Endothelial cell of hepatic sinusoid (primary cell): ENCODE measurements at regions not wholly inside any gene's neighbourhood (a gene's known extent, or its start where the extent isn't known, plus 50 kb on each side); places are given as distances from the start of the nearest gene placed in this dataset.
"Not testable (repeated sequence)": the region's sequence is repeated elsewhere in the genome, so short reads cannot be mapped to it uniquely, and the experiment has no call there.

Experiments used
- in situ Hi-C: cut with HindIII; loops from 2 replicates; pipeline ENCODE4 v1.10.0; 2017; ENCODE audit warnings: low sequenced_read_pairs

DNA sequence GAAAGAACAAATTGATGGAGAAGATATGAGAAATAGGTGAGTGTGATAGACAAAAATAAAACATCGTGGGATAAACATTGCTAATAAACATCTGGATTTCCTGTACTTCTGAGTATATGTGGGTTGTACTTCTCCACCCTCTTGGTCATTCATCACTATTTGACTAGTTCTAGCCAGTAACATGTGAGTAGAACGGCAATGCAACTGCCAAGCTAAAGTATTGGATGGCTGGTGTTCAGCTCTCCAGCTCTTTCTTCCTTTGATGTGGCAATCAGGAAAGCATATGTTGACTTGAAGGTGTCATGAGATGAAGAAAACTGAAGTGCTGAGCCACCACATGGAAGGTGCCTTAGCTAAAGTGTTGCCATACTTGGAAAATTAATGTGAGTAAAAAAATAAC, 144.9 kb downstream of the SCG2 start:
- in situ Hi-C loops = no loop called here

DNA sequence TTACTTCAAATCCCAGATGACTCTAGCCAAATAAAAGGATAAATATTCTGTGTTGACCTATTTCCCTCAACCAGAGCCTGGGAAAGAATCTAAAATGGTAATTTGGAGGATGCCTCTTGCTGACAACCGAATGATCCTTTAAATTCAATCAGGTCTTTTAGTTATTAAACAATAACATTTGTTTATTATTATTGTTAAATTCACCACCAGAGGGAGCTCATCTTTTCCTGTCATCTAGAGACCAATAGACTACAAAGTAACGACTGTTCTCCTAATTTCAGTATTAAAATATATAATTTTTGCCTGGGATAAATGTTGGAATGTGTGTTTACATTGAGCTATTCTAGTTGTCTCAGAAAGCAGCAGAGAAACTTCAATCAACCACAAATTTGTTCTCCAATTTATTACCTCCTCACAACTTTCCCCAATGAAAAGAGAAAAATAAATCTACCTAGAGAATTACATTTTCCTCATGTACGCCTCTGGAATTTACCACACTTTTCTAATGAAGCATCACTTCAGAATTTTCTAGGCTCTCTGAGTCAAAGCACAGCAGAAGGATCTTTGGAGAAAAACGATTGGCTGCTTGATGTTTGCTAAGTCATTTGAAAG, 142.7 kb downstream of the SCG2 start:
- in situ Hi-C loops = no loop called here

DNA sequence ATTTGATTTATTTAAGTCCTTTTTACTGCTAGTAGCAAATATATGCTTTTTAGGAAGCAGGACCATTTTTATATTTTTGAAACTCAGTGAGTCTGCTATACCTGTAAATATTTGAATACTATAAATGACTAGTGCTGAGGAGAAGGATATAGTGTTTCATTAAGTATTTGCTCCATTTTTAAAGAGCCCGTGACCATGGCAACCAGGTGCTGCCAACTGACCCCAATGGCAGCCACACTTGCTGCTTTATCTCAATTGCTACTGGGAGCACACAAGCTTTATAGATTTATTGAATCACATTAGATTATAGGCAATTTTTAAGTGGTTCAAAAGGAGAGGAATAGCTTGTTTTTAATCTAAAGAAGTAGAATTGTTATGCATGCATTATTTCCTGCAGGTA, 142.0 kb downstream of the SCG2 start:
- in situ Hi-C loops = loop anchor here (10.0 kb wide), 1 partner anchor 155 kb away; no protein-coding TSS in a partner anchor

DNA sequence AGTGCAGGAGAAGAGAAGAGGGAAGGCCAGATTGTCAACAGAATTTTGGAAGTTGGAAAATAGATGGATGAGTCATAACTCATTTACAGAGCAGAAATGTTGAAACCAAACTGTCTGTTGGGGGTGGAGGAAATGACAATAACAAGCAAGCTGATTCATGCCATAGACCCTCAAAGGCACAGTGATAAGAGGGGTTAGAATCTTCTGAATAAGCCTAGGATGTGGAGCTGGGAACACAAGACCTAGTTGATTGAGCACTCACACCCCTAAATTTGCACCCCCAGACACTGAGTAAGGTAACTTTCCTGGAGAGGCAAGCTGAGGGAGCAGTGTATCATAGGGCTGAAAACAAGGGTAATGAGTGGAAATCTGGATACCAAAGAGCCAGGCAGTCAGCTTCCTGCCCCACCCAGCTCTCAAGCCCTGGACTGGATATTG, 141.4 kb downstream of the SCG2 start:
- in situ Hi-C loops = loop anchor here (10.0 kb wide), 1 partner anchor 154 kb away; no protein-coding TSS in a partner anchor

DNA sequence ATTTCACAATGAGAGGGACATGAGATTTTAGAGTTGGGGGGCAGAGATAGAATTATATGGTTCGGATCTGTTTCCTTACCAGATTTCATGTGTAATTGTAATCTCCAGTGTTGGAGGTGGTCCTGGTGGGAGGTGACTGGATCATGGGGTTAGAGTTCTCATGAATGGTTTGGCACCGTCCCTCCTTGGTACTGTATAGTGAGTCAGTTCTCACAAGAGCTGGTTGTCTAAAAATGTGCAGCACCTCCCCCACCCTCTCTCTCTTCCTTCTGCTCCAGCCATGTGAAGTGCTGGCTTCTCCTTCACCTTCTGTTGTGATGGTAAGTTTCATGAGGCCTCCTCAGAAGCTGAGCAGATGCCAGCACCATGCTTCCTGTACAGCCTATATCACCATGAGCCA, 138.1 kb downstream of the SCG2 start:
- in situ Hi-C loops = loop anchor here (10.0 kb wide), 1 partner anchor 151 kb away; no protein-coding TSS in a partner anchor

DNA sequence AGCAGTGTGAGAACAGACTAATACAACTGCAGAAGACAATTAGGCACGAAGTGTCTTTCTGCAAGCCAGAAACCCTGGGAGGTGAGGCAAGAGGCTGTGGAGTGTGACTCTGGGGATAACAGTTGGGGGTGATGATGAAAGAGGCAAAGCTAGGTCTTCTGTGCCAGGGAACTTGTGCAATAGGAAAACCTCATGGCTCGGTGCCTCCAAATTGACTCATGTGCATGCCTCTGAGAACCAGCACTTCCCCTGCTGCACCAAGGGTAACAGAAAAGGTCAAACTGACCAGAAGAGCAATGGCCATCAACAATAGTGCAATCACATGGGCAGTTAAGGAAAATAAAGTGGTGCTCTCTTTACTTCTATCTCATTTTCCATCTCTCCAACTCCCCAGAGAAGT, 136.4 kb downstream of the SCG2 start:
- in situ Hi-C loops = loop anchor here (10.0 kb wide), 1 partner anchor 149 kb away; no protein-coding TSS in a partner anchor

DNA sequence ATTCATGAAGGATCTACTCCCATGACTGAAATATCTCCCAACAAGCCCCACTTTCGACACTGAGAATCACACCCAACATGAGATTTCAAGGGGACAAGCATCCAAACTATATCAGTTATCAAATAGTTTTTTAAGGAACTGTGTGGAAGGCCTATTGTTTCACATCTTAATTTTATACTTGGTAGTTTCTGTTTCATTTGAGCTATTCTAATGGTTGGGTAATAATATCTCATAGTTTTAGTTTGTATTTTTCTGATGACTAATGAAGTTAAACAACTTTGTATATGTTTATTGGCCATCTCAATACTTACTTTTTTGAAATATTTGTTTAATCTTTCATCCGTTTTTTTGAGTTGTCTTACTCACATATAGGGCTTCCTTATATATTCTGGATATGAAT, 135.0 kb downstream of the SCG2 start:
- in situ Hi-C loops = loop anchor here (10.0 kb wide), 1 partner anchor 148 kb away; no protein-coding TSS in a partner anchor

DNA sequence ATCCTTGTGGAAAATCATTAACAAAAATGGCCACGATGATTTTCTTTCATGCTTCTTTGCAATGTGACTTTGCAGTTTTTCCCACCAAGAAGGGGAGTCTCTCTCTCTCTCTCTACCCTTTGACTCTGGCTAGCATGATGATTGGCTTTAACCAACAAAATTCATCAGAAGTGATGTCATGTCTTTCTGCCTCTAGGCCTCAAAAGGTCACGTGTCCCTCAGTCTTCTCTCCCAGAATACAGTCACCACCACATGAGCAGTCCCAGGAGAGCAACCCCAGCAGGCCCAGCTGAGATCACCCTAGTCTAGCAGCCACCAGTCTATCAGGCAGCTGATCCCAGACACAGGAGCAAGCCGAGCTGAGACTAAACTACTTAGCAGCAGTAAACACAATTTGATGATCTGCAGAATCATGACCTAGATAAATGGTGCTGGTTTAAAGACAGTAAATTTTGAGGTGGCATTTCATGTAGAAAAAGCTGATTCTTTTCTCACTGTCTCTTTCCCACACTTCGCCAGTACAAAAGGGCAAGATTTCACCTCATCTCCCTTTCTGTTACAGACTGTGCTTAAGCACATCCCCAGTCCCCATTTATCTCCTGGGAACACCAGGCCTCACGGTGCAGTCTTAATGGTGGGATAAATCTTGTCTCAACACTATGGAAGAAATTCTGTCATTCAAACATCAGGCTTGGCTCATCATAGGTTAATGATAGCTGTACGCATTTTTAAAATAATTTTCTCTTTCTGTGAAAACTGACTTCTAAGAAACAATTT, 132.7 kb downstream of the SCG2 start:
- in situ Hi-C loops = loop anchor here (10.0 kb wide), 1 partner anchor 145 kb away; no protein-coding TSS in a partner anchor

DNA sequence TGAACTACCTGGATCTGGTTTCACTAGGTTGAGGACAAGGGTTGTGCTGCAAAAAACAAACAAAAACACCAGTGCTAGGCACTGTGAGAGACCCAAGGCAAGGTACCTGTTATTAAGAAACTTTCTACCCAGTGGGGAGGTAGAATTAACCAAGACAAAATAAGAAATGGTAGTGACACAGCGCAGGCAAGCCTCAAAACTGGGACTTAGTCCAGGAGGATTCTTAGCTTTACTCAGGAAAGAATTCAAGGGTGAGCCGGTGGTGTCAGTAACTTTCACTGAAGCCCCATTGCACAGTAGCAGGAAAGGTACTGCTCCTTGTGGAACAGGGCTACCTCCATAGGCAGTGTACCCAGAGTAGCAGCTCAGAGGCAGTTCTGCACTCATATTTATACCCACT, 131.6 kb downstream of the SCG2 start:
- in situ Hi-C loops = no loop called here

DNA sequence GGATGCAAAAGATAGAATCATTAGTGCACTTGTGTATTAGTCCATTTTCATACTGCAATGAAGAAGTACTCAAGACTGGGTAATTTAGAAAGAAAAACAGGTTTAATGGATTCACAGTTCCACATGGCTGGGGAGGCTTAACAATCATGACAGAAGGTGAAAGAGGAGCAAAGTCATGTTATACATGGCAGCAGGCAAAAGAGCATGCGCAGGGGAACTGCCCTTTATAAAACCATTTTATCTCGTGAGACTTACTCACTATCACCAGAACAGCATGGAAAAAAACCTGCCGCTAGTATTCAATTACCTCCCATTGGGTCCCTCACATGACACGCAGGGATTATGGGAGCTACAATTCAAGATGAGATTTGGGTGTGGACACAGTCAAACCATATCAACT, 129.4 kb downstream of the SCG2 start:
- in situ Hi-C loops = no loop called here

DNA sequence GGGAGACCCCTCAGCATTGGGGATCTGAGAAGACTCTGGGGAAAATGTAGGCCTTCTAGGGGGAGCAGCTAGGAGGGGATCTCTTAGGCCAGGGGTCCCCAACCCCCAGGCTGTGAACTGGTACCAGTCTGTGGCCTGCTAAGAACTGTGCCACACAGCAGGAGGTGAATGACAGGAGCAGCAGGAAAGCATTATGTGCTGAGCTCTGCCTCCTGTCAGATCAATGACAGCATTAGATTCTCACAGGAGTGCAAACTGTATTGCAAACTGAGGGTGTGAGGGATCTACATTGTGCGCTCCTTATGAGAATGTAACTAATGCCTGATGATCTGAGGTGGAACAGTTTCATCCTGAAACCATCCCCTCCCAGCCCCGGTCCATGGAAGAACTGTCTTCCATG, 127.3 kb downstream of the SCG2 start:
- in situ Hi-C loops = no loop called here

DNA sequence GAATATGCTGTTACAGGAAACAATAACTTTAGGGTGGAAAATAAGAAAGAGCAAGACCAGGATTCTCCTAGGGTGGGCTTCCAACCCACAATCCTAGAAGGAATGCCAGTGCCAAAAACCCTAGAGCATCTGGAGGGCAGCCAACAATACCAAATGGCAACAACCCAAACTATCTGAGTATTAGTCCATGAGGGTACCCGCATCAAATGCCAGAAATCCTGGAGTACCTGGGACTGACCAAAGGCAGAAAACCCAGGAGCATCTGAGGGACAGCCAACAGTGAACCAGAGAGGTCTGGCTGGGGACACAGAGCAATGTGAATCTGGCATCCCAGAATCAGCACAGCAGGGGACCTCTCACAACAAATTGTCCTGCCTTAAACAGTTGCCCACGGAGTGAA, 126.3 kb downstream of the SCG2 start:
- in situ Hi-C loops = no loop called here

DNA sequence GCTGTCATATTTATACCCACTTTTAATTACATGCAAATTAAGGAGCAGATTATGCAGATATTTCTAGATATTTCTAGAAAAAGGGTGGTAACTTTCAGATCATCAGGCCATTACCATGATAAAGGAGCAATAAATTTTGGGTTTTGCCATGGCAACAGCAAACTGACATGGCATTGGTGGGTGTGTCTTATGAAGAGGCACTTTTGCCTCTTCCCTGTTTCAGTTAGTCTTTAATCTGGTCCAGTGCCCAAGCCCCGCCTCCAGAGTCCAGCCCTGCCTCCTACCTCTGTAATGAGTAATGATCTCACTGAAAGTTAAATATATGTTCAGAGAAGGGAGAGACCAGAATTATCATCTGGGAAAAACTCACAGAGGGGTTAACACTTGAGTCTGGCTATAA, 124.8 kb downstream of the SCG2 start:
- in situ Hi-C loops = no loop called here

DNA sequence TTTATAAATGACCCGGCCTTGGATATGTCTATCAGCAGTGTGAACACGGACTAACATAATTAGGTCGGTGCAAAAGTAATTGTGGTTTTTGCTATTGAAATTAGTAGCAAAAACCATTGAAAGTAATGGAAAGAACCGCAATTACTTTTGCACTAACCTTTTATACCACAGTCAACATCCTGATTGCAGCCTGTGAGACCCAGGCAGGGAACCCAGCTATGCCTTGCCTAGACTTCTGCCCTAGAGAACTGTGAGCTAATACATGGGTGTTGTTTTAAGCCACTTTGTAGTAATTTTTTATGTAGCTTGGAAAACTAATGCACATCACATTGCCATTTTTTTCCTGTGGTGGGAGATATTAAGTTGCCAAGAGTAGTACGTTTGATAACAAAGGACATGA, 120.7 kb downstream of the SCG2 start:
- in situ Hi-C loops = no loop called here

DNA sequence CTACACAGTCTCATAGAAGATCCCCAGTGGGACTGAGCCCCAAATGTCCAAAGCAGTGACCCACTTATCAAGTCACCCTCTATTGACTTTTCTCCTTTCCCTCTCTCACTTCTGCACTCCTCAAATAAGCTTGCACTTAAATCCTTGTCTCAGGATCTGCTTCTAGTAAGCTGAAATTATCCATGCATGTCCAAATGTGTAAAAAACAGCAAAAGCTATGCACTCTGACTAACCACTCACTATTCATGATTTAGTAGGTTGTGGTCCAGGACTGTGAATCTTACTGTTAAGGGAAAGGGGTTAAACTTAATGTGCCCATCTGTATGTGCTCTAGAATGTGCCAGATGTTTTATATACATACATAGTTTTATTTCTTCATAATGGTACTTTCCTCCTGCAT, 115.4 kb downstream of the SCG2 start:
- in situ Hi-C loops = no loop called here

DNA sequence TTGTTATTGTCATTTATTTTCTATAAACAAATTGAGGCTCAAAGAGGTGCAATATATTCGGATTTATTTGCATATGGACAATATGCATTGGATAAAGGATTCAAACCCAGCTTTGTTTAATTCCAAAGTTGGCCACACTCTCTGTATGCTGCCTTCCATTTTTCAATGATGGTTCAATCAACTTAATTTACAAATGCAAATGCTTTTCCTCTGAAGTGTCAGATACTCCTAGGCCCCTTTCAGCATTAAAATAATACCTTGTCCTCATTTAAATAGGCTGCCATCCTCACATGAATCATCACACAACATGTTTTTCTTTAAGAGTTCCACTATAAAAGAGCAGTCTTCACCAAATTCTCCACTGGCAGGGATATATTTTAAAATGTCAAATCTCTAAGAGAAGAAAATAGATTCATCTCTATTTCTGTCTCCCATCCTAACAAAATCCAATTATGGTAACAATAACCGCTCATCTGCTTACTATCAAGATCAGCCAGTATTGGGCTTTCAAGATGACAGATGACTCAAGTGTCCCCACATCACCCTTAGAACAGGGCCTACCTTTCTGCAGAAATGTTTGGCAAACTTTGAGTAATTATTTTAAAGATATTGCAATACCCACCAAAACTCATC, 114.8 kb downstream of the SCG2 start:
- in situ Hi-C loops = no loop called here

DNA sequence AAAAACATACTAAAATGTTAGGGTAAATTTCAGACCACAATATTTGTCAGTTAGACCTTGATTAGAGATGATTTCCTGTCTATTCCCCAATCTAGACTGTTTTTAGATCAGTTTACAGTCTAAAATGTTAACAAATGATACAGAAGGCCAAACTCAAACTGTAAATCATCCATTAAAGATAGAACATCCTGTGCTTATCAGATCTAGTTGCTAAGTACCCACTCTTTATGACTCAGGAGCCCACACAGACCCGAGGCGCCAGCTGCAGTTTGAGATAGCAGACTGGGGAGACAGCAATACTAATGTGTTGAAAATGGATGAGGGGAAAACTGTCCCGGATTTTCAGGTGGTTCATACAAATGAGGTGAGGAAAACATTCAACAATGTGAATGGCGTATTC, 113.3 kb downstream of the SCG2 start:
- in situ Hi-C loops = no loop called here

DNA sequence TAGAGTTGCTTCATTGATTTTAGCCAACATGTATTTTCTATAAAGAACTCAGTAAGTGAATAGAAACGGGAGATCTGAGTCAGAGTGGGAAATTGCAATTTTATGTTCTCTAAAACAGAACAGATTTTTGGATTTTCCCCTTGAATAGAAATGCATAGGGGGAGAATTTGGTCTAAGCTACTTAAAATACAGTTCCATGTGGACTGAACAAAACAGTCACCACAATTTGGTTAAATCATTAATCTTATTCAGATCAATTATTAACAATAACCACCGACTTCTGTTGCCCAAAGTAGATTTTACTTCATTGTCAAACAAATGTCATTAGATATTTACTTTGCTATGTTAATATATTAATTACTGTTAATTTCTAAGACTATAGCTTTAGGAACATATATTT, 107.7 kb downstream of the SCG2 start:
- in situ Hi-C loops = no loop called here

DNA sequence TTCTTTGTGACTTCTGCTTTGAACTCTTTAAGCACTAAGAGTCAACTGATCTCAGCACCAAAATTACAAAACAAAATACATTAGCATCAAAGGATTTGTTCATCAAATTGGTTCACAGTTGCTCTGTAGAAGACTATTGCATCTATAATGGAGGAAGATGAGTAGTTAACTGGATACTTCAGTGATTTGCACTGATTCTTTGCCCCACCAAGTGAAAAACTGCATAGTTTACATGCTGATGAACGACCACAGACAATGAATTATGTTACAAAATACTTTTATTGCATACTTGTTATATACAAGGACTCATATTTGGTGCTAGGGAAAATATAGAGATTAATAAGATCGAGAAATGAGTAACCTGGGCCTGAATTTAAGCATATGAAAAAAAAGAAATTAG, 107.2 kb downstream of the SCG2 start:
- in situ Hi-C loops = no loop called here

DNA sequence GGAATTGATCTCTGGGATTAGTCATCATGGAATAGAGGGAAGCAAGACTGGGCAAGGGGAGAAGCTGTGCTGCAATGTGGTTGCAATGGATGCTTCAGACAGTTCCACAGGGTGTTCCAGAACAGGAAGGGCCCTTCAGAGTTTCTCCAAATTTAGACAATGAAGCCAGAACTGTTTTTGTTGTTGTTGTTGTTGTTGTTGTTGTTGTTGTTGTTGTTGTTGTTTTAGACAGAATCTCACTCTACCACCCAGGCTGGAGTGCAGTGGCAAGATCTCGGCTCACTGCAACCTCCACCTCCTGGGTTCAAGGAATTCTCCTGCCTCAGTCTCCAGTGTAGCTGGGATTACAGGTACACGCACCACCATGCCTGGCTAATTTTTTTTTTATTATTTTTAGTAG, 105.3 kb downstream of the SCG2 start:
- in situ Hi-C loops = not testable (repeated sequence)

DNA sequence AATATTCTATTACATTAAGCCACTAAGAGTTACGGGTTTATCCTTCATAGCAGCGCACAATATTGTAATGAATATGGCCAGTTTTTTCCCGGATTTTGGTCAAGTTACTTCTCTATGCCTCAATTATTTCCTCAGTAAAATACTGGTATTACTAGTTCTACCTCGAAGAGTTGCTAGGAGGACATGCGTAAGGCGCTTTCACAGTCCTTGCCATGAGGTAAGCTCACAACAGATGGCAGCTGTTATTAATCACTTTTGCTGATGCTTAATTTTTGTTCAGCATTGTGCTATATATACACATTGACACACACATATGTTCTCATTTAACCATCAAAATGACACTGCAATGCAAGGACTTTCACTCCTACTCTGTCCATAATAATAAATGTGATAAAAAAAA, 101.5 kb downstream of the SCG2 start:
- in situ Hi-C loops = no loop called here

DNA sequence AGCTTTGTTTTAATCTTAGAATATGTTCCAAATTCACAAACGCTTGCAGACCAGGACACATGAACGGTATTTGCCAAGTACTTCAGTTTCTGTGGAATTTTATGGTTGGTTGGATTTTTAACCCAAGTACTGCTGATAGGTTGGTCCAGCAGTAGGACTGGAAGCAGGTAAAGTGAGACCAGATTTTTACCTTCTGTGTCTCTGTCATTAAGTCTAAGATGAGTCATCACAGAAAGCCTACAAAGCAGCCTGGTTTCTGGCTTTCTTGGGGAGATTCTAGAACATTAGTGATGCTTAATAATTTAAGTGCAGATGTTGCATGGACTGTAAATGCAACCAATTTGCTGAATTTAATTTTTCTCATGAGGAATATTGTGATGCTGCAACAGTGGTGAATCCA, 100.5 kb downstream of the SCG2 start:
- in situ Hi-C loops = no loop called here
